GM19463 (cell line): ENCODE measurements at regions not wholly inside any gene's neighbourhood (a gene's known extent, or its start where the extent isn't known, plus 50 kb on each side); places are given as distances from the start of the nearest gene placed in this dataset.
"Not testable (repeated sequence)": the region's sequence is repeated elsewhere in the genome, so short reads cannot be mapped to it uniquely, and the experiment has no call there.

Source experiments
- ATAC-seq: cut with Tn5 transposase; IDR thresholded peaks from one replicate; pipeline ENCODE4 v1.9.1; 2021; ENCODE audit warnings: mild to moderate bottlenecking, moderate library complexity; ENCODE audit not compliant: unreplicated experiment

DNA sequence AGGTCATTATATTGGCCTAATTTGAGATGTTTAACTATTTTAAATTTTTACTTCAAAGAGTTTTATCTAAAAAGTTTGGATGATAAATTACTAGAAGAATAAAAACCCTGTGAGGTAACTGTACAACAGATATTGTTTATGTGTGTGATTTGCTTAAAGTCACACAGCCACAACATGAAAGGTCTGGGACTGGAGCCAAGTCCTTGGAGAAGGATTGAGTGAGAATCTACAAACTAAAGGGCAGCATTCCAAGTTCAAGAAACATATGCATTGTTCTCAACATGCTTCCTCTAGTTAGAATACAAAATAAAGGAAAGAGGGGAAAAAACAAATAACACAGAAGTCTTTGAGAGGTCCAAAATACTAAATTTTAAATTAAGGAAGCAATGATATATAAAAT is 131.5 kb upstream of the MON1B start:
- no peak for ATAC-seq

DNA sequence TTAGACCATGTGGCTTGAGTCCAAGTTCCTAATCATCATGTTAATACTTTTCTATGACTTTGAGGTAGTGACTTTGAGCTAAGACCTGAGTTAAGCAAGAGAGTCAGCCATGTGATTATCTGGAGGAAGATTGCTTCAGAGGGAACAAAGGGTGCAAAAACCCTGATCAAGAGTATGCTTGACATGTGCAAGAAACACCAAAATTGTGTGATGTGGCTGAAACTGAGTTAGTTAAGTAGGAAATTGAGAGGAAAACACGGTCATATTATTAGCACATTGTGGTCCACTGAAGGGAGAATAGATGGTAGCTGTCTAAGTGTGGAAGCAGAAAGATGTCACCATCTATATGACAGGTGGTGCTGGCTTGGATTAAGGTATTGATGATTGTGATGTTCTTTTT is 130.4 kb upstream of the MON1B start:
- no peak for ATAC-seq

DNA sequence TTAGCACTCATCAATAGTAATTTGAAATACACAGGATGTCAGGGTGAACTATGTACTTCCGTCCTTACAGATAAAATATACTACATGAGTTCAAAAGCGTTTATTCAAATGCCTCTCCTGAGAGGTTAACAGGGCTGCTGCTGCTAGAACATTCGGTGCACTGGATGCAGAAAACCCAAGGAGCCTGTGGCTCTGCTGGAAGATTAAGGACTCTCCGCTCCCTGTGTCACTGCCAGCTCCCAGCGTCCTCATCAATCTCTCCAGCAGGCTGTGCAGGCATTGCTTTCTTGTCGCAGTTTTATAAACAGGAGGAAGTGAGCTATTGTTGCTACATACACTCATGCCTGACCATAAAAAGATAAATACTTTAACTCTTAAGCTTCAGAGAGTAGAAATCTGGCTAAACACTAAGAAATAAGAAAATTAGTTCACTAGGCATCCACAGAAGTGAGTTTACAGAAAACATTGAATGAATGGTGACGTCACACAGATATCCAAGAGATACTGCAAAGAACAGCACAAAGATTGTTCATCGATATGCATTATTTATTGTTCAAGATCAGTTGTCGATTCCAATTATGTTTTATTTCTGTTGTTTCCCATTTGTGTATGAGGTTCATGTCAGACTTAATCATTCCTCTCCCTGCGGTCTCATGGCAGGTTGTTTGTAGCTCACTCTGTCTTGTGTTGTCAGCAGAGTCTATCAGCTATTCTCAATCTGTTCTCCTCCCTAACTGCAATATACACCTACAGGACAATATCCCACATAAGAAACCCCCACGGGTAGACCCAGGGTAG is 127.9 kb upstream of the MON1B start:
- no peak for ATAC-seq

DNA sequence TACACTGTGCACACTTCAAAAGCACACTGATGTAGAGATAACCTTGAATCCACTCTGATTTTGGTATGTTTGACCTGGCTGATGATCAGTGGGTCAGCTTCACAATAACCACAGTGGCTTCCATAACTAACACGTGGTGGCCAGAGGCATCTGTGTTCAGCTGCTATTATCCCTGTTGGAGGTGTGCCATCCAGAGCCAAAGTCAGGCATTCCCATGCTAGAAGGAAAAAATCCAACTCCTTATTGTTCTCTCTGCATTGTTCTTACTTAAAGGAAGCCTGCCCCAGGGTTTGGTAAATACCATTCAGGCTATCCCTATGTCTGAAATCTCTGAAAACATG is 127.3 kb upstream of the MON1B start:
- ATAC-seq = no peak

DNA sequence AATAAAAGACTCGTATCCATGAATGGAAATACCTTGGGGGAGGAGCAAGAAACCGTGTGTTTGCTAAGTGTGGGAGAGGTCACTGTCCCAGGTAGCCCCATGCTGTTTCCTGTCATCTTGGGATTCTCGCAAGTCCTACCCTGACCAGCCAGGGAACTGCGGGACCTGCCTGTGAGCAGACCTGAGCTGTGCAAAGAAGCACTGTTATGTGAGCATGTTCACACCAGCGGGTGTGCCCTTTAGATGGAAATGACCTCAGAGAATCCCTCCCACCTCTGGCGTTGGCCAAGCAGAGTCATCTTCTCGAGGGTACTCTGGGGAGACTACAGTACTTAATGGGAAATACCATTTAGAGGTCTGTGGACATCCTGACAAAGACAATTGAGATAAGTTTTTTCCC is 127.0 kb upstream of the MON1B start:
- ATAC-seq = no peak

DNA sequence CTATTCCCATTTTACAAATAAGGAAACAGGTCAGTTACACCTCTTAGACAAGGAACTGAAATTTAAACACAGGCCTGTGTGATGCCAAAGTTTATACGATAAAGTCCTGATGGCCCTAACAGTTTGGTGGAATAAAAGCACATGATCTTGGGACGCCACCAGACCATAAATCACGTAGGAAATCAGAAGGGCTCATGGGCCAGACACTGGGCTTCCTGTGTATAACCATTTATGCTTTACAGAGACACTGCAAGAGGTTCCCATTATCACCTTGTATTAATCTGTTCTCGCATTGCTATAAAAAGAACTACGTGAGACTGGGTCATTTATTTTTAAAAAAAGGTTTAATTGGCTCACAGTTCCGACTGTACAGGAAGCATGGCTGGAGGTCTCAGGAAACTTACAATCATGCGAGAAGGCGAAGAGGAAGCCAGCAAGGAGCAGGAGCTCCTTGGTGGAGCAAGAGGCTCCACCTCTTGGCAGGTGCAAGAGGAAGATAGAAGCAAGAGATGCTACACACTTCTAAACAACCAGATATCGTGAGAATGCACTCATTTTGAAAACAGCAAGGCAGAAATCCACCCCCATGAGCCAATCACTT is 124.0 kb upstream of the MON1B start:
- ATAC-seq = no peak

DNA sequence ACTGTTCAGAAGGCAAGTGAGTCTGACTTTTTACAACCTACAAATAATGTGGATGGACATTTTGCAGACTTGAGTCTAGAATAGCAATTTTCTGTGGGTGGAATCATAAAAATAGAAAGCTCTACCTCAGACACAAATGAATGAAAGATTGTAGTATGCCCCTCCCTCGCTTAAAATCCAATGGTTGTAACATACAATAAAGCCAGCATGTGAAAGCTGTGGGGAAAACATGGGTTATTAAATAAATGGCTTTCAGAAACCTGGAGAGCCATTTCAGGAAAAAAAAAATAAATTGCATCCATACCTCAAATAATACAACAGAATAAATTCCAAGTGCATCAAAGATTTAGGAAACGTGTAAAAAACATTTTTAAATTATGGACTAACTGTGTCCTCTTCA is 123.1 kb upstream of the MON1B start:
- ATAC-seq = no peak

DNA sequence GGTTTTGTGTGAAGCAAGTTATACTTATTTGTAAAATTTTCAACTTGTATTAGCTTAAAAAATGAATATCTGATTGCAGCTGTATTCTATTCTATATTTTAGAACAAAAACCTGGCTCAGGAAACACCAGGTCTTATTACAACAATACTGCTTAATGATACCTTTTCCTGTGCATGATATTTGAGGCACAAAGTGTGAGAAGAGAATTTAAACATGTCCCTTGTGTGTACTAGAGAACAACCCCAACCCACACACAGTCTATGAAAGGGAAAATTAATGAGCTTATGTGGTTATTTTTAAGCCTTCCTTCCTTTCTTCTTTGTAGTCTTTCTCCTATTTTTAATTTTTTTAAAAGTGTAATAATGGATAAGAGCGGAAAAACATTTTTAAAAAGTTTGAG is 122.6 kb upstream of the MON1B start:
- ATAC-seq = no peak

DNA sequence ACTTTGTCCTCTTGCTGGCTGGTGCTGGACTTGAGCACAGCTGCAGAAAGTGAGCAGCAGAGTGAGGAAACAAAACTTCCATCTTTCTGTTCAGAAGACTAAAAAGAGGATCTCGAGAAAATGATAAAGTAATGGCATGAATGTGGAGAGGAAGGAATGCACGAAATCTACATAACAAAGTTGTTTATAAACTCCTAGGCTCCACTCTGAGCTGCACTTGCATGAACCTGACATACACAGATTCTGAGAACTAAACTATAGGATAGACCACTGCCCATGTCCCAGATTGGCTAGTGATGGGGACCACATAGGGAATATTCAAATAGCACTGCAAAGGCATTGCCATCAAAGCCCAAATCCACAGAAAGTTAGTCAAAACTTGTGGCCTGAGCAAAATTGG is 121.1 kb upstream of the MON1B start:
- no peak for ATAC-seq

DNA sequence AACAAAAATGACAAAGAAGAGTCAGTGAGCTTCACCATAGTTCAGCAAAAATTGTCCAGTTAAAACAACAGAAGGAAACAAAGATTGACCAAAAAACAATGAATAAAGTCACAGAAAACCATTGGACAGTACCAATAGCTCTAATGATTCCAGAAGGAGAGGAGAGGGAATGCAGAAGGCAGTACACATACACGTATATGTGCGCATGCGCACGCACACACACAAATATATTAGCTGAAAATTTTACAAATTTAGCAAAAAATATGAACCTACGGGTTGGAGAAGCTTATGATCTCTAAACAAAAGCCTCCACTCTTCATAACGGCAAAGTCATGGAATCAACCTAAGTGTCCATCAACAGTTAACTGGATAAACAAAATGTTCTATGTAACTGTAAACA is 120.3 kb upstream of the MON1B start:
- ATAC-seq = no peak

DNA sequence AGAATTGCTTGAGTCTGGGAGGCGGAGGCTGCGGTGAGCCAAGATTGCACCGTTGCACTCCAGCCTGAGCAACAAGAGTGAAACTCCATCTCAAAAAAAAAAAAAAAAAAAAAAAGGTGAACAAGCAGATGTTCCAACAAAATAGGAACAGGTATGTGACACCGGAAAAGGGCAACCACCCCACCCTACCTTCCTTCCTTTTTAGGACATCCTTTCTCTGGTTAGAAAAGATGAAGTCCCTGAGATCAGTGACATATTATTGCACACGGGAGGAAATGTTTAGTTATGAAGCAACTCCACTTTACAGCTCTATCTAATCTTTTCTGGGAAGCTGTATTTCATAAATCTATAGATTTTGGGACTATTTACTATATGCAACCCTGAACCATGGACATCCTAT is 114.2 kb upstream of the MON1B start:
- no peak for ATAC-seq

DNA sequence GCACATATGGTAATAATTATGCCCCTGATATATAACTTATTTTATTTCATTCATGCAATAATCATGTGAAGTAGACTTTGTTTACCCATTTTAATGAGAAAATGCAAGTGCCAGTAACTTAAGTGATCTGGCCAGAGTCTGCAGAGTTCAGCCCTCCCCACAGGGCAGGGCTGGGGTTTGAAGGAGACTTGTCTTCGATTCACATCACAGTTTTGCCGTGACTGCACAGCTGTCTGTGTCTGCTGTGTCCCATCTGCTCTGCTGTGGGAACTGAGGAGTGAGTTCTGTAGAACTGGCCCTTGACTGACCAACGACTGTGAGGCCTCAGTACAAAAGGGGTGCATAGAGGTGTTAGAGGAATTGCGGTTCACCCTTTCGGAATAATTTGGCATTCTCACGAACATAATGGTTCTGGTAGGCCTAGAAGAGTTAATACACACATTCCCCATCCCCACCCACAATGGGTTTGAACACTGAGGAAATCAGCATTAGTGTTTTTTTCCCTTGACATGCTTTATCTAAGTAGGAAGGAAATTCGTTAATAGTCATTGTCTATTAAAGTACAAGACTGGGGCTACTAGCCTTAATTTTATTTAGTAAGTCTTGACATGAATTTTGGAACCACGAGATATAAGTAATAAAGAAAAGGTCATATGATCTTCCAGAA is 113.6 kb upstream of the MON1B start:
- ATAC-seq = no peak

DNA sequence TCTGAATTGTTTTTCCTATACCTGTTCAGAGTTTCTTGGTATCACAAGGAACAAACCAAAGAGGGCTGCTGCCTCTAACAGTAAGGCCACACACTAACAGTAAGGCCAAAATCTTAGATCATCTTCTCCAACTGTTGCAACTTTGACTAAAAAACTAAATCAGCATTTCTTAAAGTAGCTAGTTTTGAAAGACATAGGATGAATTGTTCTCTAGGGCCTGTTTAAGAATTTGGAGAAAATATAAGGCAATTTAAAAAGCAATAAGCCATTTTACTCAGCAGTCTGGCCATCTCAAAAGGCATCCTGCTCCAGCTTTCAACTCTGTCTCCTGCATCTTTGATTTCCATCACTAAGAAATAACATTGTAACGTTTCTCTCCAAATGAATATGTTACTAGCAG is 105.0 kb upstream of the MON1B start:
- no peak for ATAC-seq

DNA sequence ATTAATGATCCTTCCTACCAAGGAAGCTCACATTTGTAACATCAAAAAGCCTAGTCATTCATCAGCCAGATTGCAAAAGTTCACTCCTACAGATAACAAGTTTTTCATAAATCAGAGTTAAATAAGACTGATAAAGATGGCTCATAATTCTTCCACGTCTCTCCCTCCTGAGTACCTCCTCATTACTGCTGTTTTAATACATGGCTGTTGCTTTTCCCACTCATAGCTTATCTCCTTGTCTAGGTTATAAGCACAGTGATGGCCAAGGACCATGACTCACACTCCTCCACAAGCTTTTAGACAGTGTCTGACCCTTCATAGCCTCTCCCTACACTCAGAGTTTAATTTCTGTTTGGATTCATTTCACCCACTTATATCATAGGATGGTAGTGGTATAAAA is 100.9 kb upstream of the MON1B start:
- ATAC-seq = no peak

DNA sequence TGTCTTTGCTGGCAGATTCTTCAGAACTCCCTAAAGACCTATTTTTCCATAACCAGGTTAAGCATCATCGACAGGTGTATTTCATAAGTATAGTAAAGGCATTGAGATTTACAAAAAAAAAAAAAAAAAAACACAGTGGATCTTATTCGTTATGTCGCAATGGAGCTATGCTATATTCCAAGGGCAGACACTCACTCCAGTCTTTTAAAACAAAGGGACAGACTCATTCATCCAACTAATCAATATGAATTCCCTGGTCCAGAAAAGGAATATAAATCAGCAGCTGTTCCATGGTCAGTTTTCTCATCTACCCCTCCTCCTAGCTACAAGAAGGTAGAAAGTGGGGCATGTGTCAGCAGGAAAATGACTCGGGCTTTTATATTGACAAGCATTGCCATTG is 97.7 kb upstream of the MON1B start:
- ATAC-seq = no peak

DNA sequence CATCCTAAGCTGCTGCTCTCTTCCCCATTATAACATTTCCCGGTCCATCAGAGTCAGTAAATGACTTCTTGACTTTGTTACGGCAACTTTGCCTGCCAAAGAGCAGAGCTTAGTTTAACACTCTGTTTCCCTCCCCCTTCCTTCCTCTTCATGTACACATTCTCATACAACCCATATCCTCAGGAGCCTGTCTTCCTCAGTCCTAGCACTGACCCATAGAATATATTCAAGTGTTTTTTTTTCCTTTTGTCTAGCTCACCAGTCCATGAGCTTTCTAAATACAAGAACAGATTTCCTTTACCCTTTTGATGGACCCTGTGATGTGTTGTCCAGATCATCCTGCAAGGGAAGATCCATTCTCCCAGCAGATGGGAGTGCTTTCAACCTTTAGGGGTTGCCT is 97.0 kb upstream of the MON1B start:
- no peak for ATAC-seq

DNA sequence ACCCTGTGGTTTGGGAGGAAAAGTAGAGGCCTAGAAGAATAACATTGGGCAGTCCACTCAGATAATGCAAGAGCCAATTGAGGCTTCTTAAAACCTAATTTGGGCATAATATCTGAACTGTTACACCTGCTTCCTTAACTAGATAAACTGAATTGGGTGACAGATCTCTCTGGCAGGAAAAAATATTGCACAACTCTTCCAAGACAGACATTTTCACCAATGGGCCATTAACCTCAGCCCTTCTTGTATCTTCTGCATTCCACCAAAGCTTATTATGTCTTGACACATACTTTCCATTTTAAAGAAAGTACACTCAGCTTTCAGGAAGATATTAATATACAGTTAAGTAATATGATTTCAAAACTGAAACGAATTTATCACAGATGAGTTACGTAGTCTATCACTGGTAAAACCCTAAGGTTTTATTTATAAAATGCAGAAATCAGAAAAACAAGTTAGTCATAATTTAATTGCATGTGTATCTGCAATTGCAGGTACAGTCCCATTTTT is 79.9 kb upstream of the MON1B start:
- ATAC-seq = no peak

DNA sequence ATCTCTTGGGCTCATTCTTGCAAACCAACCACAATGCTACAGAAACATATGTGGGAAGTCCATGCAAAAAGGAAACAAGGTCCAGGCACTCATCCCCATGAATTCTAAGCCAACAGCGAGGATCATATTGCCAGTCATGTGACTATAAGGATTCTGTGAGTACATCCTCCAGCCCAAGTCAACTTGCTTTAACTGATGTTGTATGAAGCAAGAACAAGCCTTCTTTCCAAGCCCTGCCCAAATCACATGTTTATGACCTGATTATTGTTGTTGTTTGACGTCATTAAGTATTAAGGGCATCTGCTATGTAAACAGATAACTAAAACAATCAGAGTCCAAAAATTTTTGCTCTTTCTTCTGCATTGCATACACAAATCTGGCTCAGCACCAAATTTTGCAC is 78.2 kb upstream of the MON1B start:
- no peak for ATAC-seq

DNA sequence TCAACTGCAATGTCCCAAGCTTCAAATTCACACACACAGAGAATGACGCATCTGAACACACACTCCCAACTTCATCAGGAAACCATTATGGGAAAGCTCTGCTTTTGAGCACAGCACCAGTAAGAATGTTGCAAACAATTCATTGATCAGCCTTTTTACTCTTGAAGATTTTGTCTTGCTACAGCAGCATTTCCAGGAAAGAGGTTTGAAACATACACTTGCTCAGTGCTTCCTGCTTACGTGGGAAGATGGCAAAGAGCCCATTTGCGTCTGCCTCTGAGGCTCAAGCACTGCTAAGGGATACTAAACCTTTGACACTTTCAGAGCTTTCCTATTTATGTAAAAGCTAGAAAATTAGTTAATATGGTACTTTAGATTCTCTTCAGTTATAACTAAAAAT is 77.2 kb upstream of the MON1B start:
- ATAC-seq = no peak

DNA sequence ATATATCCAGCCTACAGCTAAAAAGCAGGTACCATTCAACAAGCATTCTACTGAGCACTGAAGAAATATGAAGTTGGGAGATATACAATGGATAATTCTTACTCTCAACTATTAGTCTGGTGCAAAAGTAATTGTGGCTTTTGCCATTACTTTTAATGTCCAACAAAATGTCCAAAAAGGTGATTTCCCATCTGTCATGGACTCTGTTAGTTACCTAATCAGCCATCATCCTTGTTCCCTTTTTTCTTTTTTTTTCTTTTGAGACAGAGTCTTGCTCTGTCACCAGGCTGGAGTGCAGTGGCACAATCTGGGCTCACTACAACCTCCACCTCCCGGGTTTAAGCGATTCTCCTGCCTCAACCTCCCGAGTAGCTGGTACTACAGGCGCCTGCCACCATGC is 76.6 kb upstream of the MON1B start:
- ATAC-seq = not testable (repeated sequence)

DNA sequence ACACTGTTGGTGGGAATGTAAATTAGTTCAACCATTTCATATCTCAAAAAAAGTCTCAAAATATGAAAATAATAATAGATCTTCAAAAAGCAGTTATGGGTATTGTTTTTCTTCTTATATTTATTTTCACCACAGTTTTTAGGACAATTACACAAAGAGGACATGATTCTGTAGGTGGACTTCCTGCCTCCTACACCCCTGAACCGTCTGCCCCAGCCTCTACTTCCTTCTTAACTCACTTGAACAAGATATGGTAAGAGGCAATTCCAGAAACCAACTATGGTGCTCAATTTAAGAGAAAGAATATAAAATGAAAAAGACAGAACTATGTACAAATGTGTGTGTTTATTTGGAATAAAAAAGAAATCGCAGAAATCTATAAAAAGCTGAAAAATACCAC is 74.1 kb upstream of the MON1B start:
- no peak for ATAC-seq

DNA sequence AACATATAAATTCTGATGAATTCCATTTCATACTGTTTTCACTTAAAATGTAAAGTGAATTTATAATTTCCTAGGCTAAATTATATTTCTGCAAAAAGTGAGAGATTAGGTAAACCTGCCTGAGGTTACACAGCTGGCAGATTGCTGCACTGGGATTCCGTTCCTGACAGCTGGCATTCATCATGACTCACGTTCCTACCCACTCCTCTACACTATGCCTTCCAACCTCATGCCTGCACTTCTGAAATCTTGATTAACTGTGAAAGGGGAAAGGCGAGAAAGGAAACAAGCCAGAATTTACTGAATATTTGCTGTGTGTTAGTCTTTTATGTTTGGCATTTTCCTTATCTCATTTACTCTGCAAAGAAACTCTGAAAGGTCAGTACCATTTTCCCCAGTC is 73.3 kb upstream of the MON1B start:
- ATAC-seq = no peak
